ENCODE measurements at regions not wholly inside any gene's neighbourhood (a gene's known extent, or its start where the extent isn't known, plus 50 kb on each side); places are given as distances from the start of the nearest gene placed in this dataset.
"Not testable (repeated sequence)": the region's sequence is repeated elsewhere in the genome, so short reads cannot be mapped to it uniquely, and the experiment has no call there.

GRCh38 chr3:102936511-102937045 is 501.8 kb downstream of the ZPLD1 start:
- no peak for DNase-seq

- DNase-seq, result no peak
Measured at GRCh38 chr3:102941786-102942185, 507.0 kb downstream of the ZPLD1 start.

GRCh38 chr3:102946445-102946844 is 511.6 kb downstream of the ZPLD1 start:
- DNase-seq, result not testable (repeated sequence)

GRCh38 chr3:102972350-102972749 is 537.5 kb downstream of the ZPLD1 start:
- no peak for DNase-seq

GRCh38 chr3:102974333-102974732 is 539.5 kb downstream of the ZPLD1 start:
- no peak for DNase-seq

GRCh38 chr3:102979191-102979590 is 544.4 kb downstream of the ZPLD1 start:
- no peak for DNase-seq

- no peak for DNase-seq
Measured at GRCh38 chr3:102979682-102980354, 545.0 kb downstream of the ZPLD1 start.

- no peak for DNase-seq
Measured at GRCh38 chr3:102980355-102980696, 545.5 kb downstream of the ZPLD1 start.

- no peak for DNase-seq
Measured at GRCh38 chr3:103002425-103003176, 567.8 kb downstream of the ZPLD1 start.

GRCh38 chr3:103006526-103007183 is 571.8 kb downstream of the ZPLD1 start:
- DNase-seq, result peak; percentile 2

- DNase-seq, result no peak
Measured at GRCh38 chr3:103009609-103010008, 574.8 kb downstream of the ZPLD1 start.

- DNase-seq, result no peak
Measured at GRCh38 chr3:103025880-103026279, 591.1 kb downstream of the ZPLD1 start.

GRCh38 chr3:103033841-103034240 is 599.0 kb downstream of the ZPLD1 start:
- DNase-seq, result no peak

GRCh38 chr3:103047640-103048039 is 612.8 kb downstream of the ZPLD1 start:
- no peak for DNase-seq

GRCh38 chr3:103048068-103048722 is 613.4 kb downstream of the ZPLD1 start:
- no peak for DNase-seq

GRCh38 chr3:103052236-103052830 is 617.5 kb downstream of the ZPLD1 start:
- no peak for DNase-seq

- DNase-seq, result no peak
Measured at GRCh38 chr3:103055021-103055520, 620.3 kb downstream of the ZPLD1 start.

GRCh38 chr3:103056542-103056941 is 621.7 kb downstream of the ZPLD1 start:
- no peak for DNase-seq

- no peak for DNase-seq
Measured at GRCh38 chr3:103057003-103057402, 622.2 kb downstream of the ZPLD1 start.

GRCh38 chr3:103057487-103057886 is 622.7 kb downstream of the ZPLD1 start:
- DNase-seq, result no peak

- no peak for DNase-seq
Measured at GRCh38 chr3:103059432-103059831, 624.6 kb downstream of the ZPLD1 start.

GRCh38 chr3:103060242-103060641 is 625.4 kb downstream of the ZPLD1 start:
- DNase-seq, result no peak

GRCh38 chr3:103067963-103068362 is 633.1 kb downstream of the ZPLD1 start:
- DNase-seq, result no peak
